WTC11 (cell line): ENCODE measurements at regions not wholly inside any gene's neighbourhood (a gene's known extent, or its start where the extent isn't known, plus 50 kb on each side); places are given as distances from the start of the nearest gene placed in this dataset.

Experiments used
- ATAC-seq: fragments of 200-7000 bp; cut with Tn5 transposase; 2 replicates; pipeline ENCODE4 v1.10.0; 2021; ENCODE audit warnings: mild to moderate bottlenecking, moderate library complexity
- CTCF ChIA-PET: fragments of 300-600 bp; sonication (Branson Sonifier 250); formaldehyde crosslinking; loops from one replicate; lab custom pipeline; 2021; ENCODE audit warnings: antibody characterized with exemption; lab: Charles Lee
- POLR2A ChIA-PET: fragments of 350-600 bp; sonication (Branson Sonifier 250); formaldehyde crosslinking; loops from one replicate; lab custom pipeline; 2021; ENCODE audit warnings: antibody characterized with exemption; lab: Charles Lee
- DNase-seq: peaks from one replicate; pipeline ENCODE4 v3.0.0; 2021; ENCODE audit warnings: low spot score
- H3K27ac Mint-ChIP-seq: 2 replicates; pipeline ENCODE4 v1.8.0; 2021; ENCODE audit warnings: mixed read lengths
- H3K27me3 Mint-ChIP-seq: 2 replicates; pipeline ENCODE4 v1.8.0; 2021; ENCODE audit warnings: low read depth, mild to moderate bottlenecking, moderate library complexity, mixed read lengths
- H3K36me3 Mint-ChIP-seq: 2 replicates; pipeline ENCODE4 v1.8.0; 2021; ENCODE audit warnings: mixed read lengths
- H3K4me1 Mint-ChIP-seq: 2 replicates; pipeline ENCODE4 v1.8.0; 2022; ENCODE audit warnings: mixed read lengths
- H3K4me3 Mint-ChIP-seq: 2 replicates; pipeline ENCODE4 v1.8.0; 2021; ENCODE audit warnings: mild to moderate bottlenecking, moderate library complexity, mixed read lengths
- H3K9me3 Mint-ChIP-seq: 2 replicates; pipeline ENCODE4 v1.8.0; 2021; ENCODE audit warnings: mixed read lengths
- ATF1 ChIP-seq: sonication (generic); formaldehyde crosslinking; IDR thresholded peaks from 2 replicates; pipeline ENCODE4 v1.8.1; 2023; ENCODE audit warnings: mild to moderate bottlenecking, moderate library complexity, missing genetic modification reagents
- ESRRA ChIP-seq: sonication (generic); formaldehyde crosslinking; IDR thresholded peaks from 2 replicates; pipeline ENCODE4 v1.8.1; 2022; ENCODE audit warnings: mild to moderate bottlenecking, missing genetic modification reagents, borderline replicate concordance
- FOXK1 ChIP-seq: sonication (generic); formaldehyde crosslinking; IDR thresholded peaks from 2 replicates; pipeline ENCODE4 v1.8.0; 2022; ENCODE audit warnings: mild to moderate bottlenecking, moderate library complexity, missing genetic modification reagents
- FOXP4 ChIP-seq: sonication (generic); formaldehyde crosslinking; IDR thresholded peaks from 2 replicates; pipeline ENCODE4 v1.8.0; 2022; ENCODE audit warnings: mild to moderate bottlenecking, missing genetic modification reagents
- HMGXB4 ChIP-seq: sonication (generic); formaldehyde crosslinking; IDR thresholded peaks from 2 replicates; pipeline ENCODE4 v1.8.1; 2023; ENCODE audit warnings: mild to moderate bottlenecking, moderate library complexity, missing genetic modification reagents
- NFATC4 ChIP-seq: fragments of 250-450 bp; sonication (Bioruptor Pico); IDR thresholded peaks from 2 replicates; pipeline ENCODE4 v1.9.0; 2021; ENCODE audit warnings: mild to moderate bottlenecking
- NFE2L1 ChIP-seq: sonication (generic); formaldehyde crosslinking; IDR thresholded peaks from 2 replicates; pipeline ENCODE4 v1.8.1; 2023; ENCODE audit warnings: missing genetic modification reagents
- NR3C1 ChIP-seq: sonication (generic); formaldehyde crosslinking; conservative IDR thresholded peaks from 2 replicates; pipeline ENCODE4 v1.8.1; 2023; ENCODE audit warnings: low read depth, mild to moderate bottlenecking, missing genetic modification reagents
- OVOL2 ChIP-seq: fragments of 250-450 bp; sonication (Bioruptor Pico); IDR thresholded peaks from 2 replicates; pipeline ENCODE4 v1.9.0; 2021; ENCODE audit warnings: mild to moderate bottlenecking, borderline replicate concordance
- PRRX2 ChIP-seq: fragments of 250-450 bp; sonication (Bioruptor Pico); IDR thresholded peaks from 2 replicates; pipeline ENCODE4 v1.8.0; 2021; ENCODE audit warnings: mild to moderate bottlenecking
- RELA ChIP-seq: sonication (generic); formaldehyde crosslinking; IDR thresholded peaks from 2 replicates; pipeline ENCODE4 v1.8.1; 2022; ENCODE audit warnings: missing genetic modification reagents, mild to moderate bottlenecking, borderline replicate concordance
- SOX15 ChIP-seq: fragments of 250-450 bp; sonication (Bioruptor Pico); IDR thresholded peaks from 2 replicates; pipeline ENCODE4 v1.9.0; 2021; ENCODE audit warnings: mild to moderate bottlenecking
- ZBTB21 ChIP-seq: sonication (generic); formaldehyde crosslinking; IDR thresholded peaks from 2 replicates; pipeline ENCODE4 v1.8.1; 2023; ENCODE audit warnings: mild to moderate bottlenecking, missing genetic modification reagents, borderline replicate concordance
- ZNF138 ChIP-seq: sonication (generic); formaldehyde crosslinking; conservative IDR thresholded peaks from 2 replicates; pipeline ENCODE4 v1.8.1; 2022; ENCODE audit warnings: mild to moderate bottlenecking, moderate library complexity, missing genetic modification reagents
- ZNF423 ChIP-seq: fragments of 250-450 bp; sonication (Bioruptor Pico); IDR thresholded peaks from 2 replicates; pipeline ENCODE4 v2.1.2; 2022; ENCODE audit warnings: mild to moderate bottlenecking, moderate library complexity
- TF ChIP-seq, protein P1 (sequence below): sonication (generic); formaldehyde crosslinking; IDR thresholded peaks from 2 replicates; pipeline ENCODE4 v1.8.1; 2022; ENCODE audit warnings: mild to moderate bottlenecking, moderate library complexity, missing genetic modification reagents
- TF ChIP-seq, protein P2 (sequence below): sonication (generic); formaldehyde crosslinking; conservative IDR thresholded peaks from 2 replicates; pipeline ENCODE4 v1.8.1; 2022; ENCODE audit warnings: mild to moderate bottlenecking, missing genetic modification reagents
- TF ChIP-seq, protein P3 (sequence below): sonication (generic); formaldehyde crosslinking; IDR thresholded peaks from 2 replicates; pipeline ENCODE4 v1.8.0; 2023; ENCODE audit warnings: missing genetic modification reagents
- TF ChIP-seq, protein P4 (sequence below): sonication (generic); formaldehyde crosslinking; IDR thresholded peaks from 2 replicates; pipeline ENCODE4 v1.8.0; 2022; ENCODE audit warnings: mild to moderate bottlenecking, missing genetic modification reagents

- Mint-ChIP-seq H3K27ac (no peak overlapping the region), H3K27me3 (peaks cover 14% of the 10 kb centered on the region), H3K36me3 (no peaks in the 10 kb centered on the region), H3K9me3 (no peaks in the 10 kb centered on the region), H3K4me3 (no peak overlapping the region), H3K4me1 (peaks cover 56% of the 10 kb centered on the region)
- TF ChIP-seq HMGXB4 (CRISPR knock-in tag) (no peak), OVOL2 (CRISPR knock-in tag) (no peak), ZNF138 (CRISPR knock-in tag) (no peak), RELA (CRISPR knock-in tag) (no peak)
- TF ChIP-seq, protein P1, sequence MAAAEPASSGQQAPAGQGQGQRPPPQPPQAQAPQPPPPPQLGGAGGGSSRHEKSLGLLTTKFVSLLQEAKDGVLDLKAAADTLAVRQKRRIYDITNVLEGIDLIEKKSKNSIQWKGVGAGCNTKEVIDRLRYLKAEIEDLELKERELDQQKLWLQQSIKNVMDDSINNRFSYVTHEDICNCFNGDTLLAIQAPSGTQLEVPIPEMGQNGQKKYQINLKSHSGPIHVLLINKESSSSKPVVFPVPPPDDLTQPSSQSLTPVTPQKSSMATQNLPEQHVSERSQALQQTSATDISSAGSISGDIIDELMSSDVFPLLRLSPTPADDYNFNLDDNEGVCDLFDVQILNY (CRISPR knock-in tag) = no peak
- TF ChIP-seq, protein P2, sequence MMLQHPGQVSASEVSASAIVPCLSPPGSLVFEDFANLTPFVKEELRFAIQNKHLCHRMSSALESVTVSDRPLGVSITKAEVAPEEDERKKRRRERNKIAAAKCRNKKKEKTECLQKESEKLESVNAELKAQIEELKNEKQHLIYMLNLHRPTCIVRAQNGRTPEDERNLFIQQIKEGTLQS (CRISPR knock-in tag) = no peak
- ChIA-PET POLR2A (no interaction called here), CTCF (no interaction called here)
- no peak for DNase-seq
- ATAC-seq = no peak
Observed at GRCh38 chr4:4759232-4759631, 100.2 kb upstream of the MSX1 start.

- CTCF ChIA-PET = no interaction called here
Observed at GRCh38 chr4:4758681-4759080, 100.8 kb upstream of the MSX1 start.

GRCh38 chr4:4755306-4755705, 104.2 kb upstream of the MSX1 start:
- CTCF ChIA-PET = interaction anchor here (0.8 to 2.1 kb wide), 3 partner anchors 63 to 86 kb away, joined by 3 to 7 read pairs (median 3); no protein-coding TSS in a partner anchor
- DNase-seq (no peak), ATAC-seq (no peak)
- Mint-ChIP-seq H3K27me3 (peaks cover 3% of the 10 kb centered on the region), H3K27ac (no peak overlapping the region), H3K4me1 (peaks cover 26% of the 10 kb centered on the region), H3K9me3 (no peaks in the 10 kb centered on the region), H3K4me3 (no peak overlapping the region), H3K36me3 (no peaks in the 10 kb centered on the region)
- TF ChIP-seq, protein P3, sequence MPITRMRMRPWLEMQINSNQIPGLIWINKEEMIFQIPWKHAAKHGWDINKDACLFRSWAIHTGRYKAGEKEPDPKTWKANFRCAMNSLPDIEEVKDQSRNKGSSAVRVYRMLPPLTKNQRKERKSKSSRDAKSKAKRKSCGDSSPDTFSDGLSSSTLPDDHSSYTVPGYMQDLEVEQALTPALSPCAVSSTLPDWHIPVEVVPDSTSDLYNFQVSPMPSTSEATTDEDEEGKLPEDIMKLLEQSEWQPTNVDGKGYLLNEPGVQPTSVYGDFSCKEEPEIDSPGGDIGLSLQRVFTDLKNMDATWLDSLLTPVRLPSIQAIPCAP (CRISPR knock-in tag) = no peak
- TF ChIP-seq NR3C1 (CRISPR knock-in tag) (no peak), ZBTB21 (CRISPR knock-in tag) (no peak)
- POLR2A ChIA-PET = interaction anchor here (0.7 kb wide), 1 partner anchor 21 kb away, joined by 3 read pairs; no protein-coding TSS in a partner anchor

More at GRCh38 chr4:4758681-4759080, 100.8 kb upstream of the MSX1 start:
- TF ChIP-seq FOXK1 (CRISPR knock-in tag) (no peak), PRRX2 (CRISPR knock-in tag) (no peak), ESRRA (CRISPR knock-in tag) (no peak), NFATC4 (CRISPR knock-in tag) (no peak), ZNF423 (no peak), NFE2L1 (CRISPR knock-in tag) (no peak), FOXP4 (CRISPR knock-in tag) (no peak), SOX15 (CRISPR knock-in tag) (no peak), ATF1 (CRISPR knock-in tag) (no peak)
- TF ChIP-seq, protein P4, sequence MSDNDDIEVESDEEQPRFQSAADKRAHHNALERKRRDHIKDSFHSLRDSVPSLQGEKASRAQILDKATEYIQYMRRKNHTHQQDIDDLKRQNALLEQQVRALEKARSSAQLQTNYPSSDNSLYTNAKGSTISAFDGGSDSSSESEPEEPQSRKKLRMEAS (CRISPR knock-in tag) = no peak
- Mint-ChIP-seq H3K27me3 (peaks cover 13% of the 10 kb centered on the region), H3K27ac (no peak overlapping the region), H3K9me3 (no peaks in the 10 kb centered on the region), H3K4me1 (peaks cover 52% of the 10 kb centered on the region), H3K36me3 (no peaks in the 10 kb centered on the region), H3K4me3 (no peak overlapping the region)
- DNase-seq (no peak), ATAC-seq (no peak)
- POLR2A ChIA-PET = no interaction called here
